HS-27A (cell line): ENCODE measurements at regions not wholly inside any gene's neighbourhood (a gene's known extent, or its start where the extent isn't known, plus 50 kb on each side); places are given as distances from the start of the nearest gene placed in this dataset.
A peak's percentile ranks its signal among the peaks of the same experiment; 100 is the strongest.

Experiments used
- DNase-seq: peaks from one replicate; pipeline ENCODE4 v3.0.0-alpha.2; 2012; ENCODE audit warnings: low read depth, missing footprints

- peak; percentile 15 for DNase-seq
These were observed 1488.4 kb downstream of the MRPL39 start for GRCh38 chr21:24118738-24119459.

- no peak for DNase-seq
These were observed 1492.1 kb downstream of the MRPL39 start for GRCh38 chr21:24115141-24115540.

- no peak for DNase-seq
These were observed 1495.3 kb downstream of the MRPL39 start for GRCh38 chr21:24112020-24112419.

- no peak for DNase-seq
These were observed 1496.4 kb downstream of the MRPL39 start for GRCh38 chr21:24110846-24111245.

GRCh38 chr21:24097181-24097580 lies 1510.1 kb downstream of the MRPL39 start:
- no peak for DNase-seq

- no peak for DNase-seq
These were observed 1510.6 kb downstream of the MRPL39 start for GRCh38 chr21:24096651-24097050.

- no peak for DNase-seq
These were observed 1514.2 kb downstream of the MRPL39 start for GRCh38 chr21:24093032-24093431.

- no peak for DNase-seq
These were observed 1531.1 kb downstream of the MRPL39 start for GRCh38 chr21:24076179-24076578.

GRCh38 chr21:24055696-24056095 lies 1551.6 kb downstream of the MRPL39 start:
- no peak for DNase-seq

- DNase-seq = no peak
These were observed 1557.0 kb downstream of the MRPL39 start for GRCh38 chr21:24050231-24050630.

GRCh38 chr21:24046829-24047443 lies 1560.3 kb downstream of the MRPL39 start:
- no peak for DNase-seq

GRCh38 chr21:24045775-24046215 lies 1561.5 kb downstream of the MRPL39 start:
- DNase-seq = peak; percentile 31

GRCh38 chr21:24045373-24045772 lies 1561.9 kb downstream of the MRPL39 start:
- DNase-seq = no peak

- no peak for DNase-seq
These were observed 1564.6 kb downstream of the MRPL39 start for GRCh38 chr21:24042687-24043086.

GRCh38 chr21:24032709-24033232 lies 1574.5 kb downstream of the MRPL39 start:
- no peak for DNase-seq

GRCh38 chr21:24027396-24027795 lies 1579.9 kb downstream of the MRPL39 start:
- DNase-seq = no peak

GRCh38 chr21:24025101-24025500 lies 1582.2 kb downstream of the MRPL39 start:
- no peak for DNase-seq

- no peak for DNase-seq
These were observed 1583.3 kb downstream of the MRPL39 start for GRCh38 chr21:24023936-24024335.

- DNase-seq = no peak
These were observed 1583.9 kb downstream of the MRPL39 start for GRCh38 chr21:24023402-24023801.

GRCh38 chr21:24014381-24014780 lies 1592.9 kb downstream of the MRPL39 start:
- no peak for DNase-seq

GRCh38 chr21:24011087-24011486 lies 1596.2 kb downstream of the MRPL39 start:
- no peak for DNase-seq

- no peak for DNase-seq
These were observed 1599.7 kb downstream of the MRPL39 start for GRCh38 chr21:24007592-24007991.

GRCh38 chr21:23986987-23987386 lies 1620.3 kb downstream of the MRPL39 start:
- no peak for DNase-seq

GRCh38 chr21:23986214-23986613 lies 1621.1 kb downstream of the MRPL39 start:
- DNase-seq = no peak
